Right hindlimb (tissue), 1 donor: ENCODE measurements at regions not wholly inside any gene's neighbourhood (a gene's known extent, or its start where the extent isn't known, plus 50 kb on each side); places are given as distances from the start of the nearest gene placed in this dataset.

ENCODE experiments used
- DNase-seq: peaks from one replicate; pipeline ENCODE4 v3.0.0-alpha.2; 2018

DNA sequence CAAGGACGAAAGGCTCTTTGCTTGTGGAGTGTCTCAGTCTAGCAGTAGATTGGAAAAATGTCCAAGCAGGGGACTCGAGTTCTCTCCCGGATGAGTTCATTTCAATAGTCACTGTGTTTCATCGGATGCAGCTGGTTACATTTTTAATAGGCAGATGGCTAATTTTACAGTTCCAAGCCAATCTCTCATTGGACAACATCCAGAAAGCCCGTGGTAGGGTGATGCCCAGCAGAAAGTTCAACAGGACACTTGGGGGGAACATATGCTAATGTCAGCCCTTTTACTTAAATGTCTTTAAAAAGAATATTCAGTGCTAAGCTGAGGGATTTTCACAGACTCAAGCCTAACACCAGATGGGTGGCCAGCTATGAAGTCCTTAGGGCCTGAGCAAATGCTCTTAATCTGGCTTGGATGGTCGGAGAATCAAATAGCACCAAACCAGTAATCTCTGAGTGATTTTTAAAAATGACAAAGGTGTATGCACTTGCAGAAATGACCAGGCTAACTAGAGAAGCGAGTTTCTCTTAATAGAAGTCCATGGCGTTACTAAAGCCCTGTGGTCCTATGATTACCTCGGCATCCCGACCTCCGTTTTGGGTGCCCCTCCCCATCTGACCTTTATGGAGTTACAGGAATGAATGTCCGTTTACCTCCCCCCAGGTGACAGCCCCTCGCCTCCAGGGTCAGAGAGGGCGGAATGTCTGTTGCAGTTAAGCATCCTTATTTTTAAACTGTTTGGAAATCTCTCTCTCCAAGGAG lies 289.2 kb upstream of the SALL1 start:
- no peak for DNase-seq

DNA sequence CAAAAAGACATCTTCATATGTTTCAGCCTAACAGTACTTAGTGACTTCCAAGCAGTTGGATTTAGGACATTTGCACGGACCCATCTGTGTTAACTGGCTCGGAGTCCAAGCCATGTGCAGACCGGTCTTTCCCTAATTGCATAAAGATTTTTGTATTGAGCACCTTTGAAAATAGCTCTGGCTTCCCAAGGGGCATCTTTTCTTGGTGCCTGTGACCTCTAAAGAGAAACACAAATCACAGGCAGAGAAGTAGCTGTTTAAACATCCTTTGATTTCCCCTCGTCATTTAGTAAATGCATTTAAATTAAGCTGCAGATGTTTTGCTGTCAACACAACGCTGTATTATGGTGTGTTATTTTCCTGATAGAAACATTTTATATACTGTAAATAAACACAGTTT lies 288.2 kb upstream of the SALL1 start:
- DNase-seq, result no peak

DNA sequence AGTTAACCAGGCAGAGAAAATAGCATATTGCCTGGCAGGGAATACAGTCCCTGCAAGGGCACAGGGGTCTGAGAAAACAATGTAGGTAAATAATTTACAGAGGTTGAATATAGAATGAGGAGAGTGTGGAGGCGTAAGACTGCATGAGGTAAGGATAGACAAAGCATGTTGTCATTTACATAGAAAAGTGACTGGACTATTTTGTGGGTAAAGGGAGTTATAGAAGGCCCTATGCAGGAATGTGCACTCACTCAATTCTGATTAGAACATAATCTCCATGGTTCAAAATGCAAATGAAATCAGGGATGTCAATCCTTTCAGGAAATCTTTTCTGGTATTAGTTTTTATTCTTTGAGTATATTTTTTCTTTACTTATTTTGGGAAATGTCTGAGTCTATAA lies 285.7 kb upstream of the SALL1 start:
- no peak for DNase-seq

DNA sequence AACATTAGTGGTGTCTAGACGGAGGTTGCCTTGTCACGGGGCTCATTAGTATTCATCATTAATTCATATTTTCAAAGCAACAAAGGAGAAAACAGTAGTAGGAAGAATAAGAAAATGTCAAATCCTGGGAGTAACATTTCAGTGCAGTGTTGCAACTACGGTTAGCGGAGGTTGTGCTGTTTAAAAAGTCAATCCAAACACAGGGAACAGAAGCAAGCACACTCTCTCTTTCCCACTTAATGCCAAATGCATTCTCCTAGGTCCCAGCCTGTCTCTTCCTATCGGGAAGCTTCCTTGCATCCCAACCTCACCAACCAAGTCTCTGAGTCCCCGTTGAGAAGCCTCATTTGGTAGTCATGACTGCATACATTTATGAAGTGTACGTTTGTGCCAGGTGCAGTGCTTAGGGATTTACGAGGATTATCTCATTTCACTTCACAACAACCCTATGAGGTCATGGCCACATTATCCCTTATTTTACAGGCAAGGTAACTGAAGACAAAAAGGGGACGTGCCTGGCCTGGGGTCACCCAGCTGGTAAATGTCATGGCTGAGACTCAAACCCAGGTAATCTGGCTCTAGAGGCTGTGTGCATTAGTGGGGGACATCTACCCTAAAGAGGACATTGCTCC lies 283.6 kb upstream of the SALL1 start:
- DNase-seq, result no peak

DNA sequence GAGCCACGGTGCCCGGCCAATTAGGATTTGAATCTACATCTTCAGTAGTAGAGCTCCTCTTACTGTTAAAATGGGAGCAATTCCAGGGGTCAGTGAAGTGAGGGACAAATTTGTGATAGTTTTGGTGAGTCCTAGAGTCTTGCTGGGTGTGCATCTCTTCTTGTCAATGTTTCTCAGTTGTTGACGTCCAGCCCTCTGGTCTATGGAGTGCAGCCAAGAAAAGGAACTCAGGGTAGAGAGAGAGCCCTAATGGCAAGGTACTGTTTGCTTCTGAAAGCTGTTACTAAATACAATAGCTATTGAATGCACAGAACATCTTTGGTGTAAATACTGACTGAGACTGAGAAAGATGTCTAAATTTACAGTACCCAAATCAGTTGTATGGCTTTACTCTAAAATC lies 282.5 kb upstream of the SALL1 start:
- no peak for DNase-seq

GRCh38 chr16:51431517-51432241 lies 280.6 kb upstream of the SALL1 start:
- DNase-seq, result no peak

- no peak for DNase-seq
Observed at GRCh38 chr16:51430716-51431369, 279.8 kb upstream of the SALL1 start.

- DNase-seq, result no peak
Observed at GRCh38 chr16:51429041-51429440, 278.0 kb upstream of the SALL1 start.

GRCh38 chr16:51427085-51427484 lies 276.0 kb upstream of the SALL1 start:
- DNase-seq, result no peak

- DNase-seq, result no peak
Observed at GRCh38 chr16:51426276-51426675, 275.2 kb upstream of the SALL1 start.

DNA sequence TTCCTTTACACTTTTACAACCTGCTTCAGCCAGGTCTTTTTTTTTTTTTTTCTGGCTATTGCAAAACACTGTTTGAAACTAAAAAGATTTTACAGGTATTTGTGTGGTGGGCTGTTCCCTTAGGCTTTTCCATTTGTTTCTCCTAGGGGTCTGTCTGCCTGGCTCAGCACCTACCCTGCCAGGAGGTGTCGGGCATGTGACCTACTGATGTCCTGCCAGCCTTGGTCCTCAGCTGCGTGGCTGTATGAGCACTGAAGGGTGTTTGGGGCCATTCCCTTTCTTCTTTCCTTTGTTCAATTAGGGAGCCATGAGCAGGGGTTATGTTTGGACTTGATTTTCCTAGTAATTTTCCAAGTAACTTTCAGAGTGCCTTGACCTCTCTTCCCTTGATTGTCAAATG lies 269.2 kb upstream of the SALL1 start:
- no peak for DNase-seq

GRCh38 chr16:51419768-51420167 lies 268.7 kb upstream of the SALL1 start:
- no peak for DNase-seq

DNA sequence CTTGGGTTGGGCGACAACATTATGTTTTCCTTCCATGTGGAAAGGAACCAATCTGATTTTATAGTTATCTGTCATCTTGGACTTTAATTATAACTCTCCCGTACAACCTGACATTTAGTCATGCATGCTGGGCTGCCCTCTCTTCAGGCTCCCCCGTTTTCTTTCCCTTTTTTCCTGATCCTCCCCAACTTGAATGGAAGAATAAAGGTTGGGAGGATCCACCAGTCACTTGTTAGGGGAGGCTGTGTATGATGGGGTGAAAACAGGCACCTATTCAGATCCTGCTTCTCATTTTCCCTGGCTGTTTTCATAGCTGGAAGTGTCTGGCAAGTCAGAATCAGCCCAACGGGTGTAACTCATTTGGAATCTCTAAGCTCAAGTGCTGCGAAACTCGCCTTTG lies 267.2 kb upstream of the SALL1 start:
- DNase-seq, result no peak

DNA sequence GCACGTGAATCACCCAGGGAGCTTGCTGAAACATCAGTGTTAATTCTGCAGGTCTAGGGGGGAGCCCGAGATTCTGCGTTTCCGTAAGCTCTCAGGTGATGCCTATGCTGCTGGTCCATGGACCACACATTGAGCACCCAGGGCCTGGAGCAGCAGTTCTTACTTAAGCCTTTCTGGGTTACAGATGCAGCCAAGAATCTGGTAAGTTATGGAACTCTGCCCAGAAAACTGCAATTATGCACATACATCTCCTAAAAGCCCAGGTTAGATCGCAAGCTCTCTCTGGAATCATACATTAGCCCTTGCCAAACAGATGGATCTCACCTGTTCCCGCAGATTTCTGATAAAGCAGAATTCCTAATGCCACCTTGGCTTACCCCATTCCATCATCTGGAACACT lies 265.9 kb upstream of the SALL1 start:
- DNase-seq, result no peak

DNA sequence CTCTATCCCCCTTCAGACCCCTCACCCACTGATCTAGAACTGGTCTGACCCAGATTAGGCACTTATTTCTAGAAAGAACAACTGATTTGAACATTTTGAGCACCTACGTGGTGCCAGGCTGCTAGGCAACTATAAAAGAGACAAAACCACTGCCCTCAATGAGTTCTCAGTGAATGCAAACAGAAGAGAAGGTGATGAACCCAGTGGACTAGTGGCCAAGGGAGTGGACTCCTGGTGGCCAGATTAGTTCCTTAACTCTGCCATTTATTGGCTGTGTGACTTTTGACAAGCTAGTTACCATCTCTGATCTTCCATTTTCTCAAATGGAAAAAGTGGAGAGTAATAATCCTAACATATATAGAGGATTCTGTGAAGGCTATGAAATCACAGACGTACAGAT lies 259.1 kb upstream of the SALL1 start:
- no peak for DNase-seq

- DNase-seq, result no peak
Observed at GRCh38 chr16:51409001-51409675, 258.1 kb upstream of the SALL1 start.

DNA sequence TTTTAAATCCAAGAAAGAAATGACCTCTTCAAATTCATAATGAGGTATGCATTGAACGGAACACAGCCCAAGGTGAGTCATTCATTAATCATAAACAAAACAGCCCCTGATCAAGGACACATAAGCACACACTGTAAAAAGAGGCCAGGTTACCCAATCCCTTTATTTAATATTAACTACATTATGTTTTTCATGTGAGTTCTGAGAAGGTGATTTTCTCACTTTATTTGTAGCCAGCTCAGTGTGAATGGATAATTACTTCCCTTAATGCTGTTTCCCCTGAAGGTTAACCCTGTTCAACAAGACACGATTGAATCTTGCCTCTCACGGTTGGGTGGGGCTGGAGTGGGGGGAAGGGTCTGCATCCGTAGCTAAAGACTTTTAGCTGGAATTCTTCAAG lies 257.3 kb upstream of the SALL1 start:
- DNase-seq, result no peak

- DNase-seq, result no peak
Observed at GRCh38 chr16:51407921-51408320, 256.9 kb upstream of the SALL1 start.

GRCh38 chr16:51407199-51407598 lies 256.1 kb upstream of the SALL1 start:
- no peak for DNase-seq

DNA sequence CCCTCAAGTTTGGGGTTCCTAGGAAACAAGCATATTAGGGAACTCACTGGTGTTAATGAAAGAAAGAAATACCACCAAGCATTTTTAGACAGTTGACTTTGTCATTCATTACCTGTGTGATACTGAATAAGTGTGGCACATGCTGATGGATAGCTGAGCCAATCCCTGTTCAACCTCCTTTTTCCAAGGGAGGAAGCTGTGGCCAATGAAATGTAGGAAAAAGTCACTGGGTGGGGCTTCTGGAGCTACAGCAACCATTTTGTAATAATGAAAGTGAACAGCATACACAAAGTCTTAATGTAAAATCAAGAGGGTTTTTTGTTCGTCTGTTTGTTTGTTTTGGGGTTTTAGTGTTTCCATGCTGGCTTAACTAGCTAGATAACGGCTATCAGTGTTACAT lies 254.3 kb upstream of the SALL1 start:
- no peak for DNase-seq

- no peak for DNase-seq
Observed at GRCh38 chr16:51404386-51404785, 253.3 kb upstream of the SALL1 start.

DNA sequence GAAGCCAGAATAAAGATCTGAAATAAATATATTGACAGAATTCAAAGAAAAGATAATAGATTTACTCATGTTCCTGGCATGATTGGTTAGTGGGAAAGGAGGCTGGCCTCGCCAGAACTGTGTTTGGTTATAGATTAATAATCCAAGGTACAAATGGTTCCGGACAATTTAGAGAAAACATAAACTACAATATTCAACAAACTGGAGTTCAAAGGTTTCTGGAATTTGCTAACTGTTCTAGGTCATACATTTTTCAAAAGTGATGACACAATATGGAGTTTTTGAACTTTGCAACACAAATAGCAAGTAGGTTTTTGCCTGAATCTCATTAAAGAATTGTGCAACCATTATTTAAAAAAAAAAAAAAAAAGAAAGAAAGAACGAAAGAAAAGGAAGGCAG lies 251.7 kb upstream of the SALL1 start:
- DNase-seq, result no peak

- DNase-seq, result no peak
Observed at GRCh38 chr16:51402298-51402697, 251.2 kb upstream of the SALL1 start.
